HEK293 (cell line): ENCODE measurements at regions not wholly inside any gene's neighbourhood (a gene's known extent, or its start where the extent isn't known, plus 50 kb on each side); places are given as distances from the start of the nearest gene placed in this dataset.

Source experiments
- ATF2 ChIP-seq: fragments of 450-650 bp; formaldehyde crosslinking; IDR thresholded peaks from 2 replicates; pipeline ENCODE4 v1.5.1; 2016; ENCODE audit warnings: missing biosample characterization, missing genetic modification characterization, low read depth
- CTCF ChIP-seq: fragments of 450-650 bp; formaldehyde crosslinking; IDR thresholded peaks from 2 replicates; pipeline ENCODE4 v1.5.1; 2016; ENCODE audit warnings: missing biosample characterization, missing genetic modification characterization
- HIC1 ChIP-seq: fragments of 450-650 bp; formaldehyde crosslinking; IDR thresholded peaks from 2 replicates; pipeline ENCODE4 v1.5.1; 2016; ENCODE audit warnings: missing biosample characterization, missing genetic modification characterization
- HOXC10 ChIP-seq: sonication (generic); formaldehyde crosslinking; IDR thresholded peaks from 2 replicates; pipeline ENCODE4 v1.8.1; 2023; ENCODE audit warnings: mild to moderate bottlenecking, missing genetic modification reagents
- INSM2 ChIP-seq: fragments of 450-650 bp; formaldehyde crosslinking; IDR thresholded peaks from 2 replicates; pipeline ENCODE4 v1.5.1; 2016; ENCODE audit warnings: missing biosample characterization, missing genetic modification characterization
- KLF10 ChIP-seq: fragments of 450-650 bp; IDR thresholded peaks from 2 replicates; pipeline ENCODE4 v1.5.1; 2018; ENCODE audit warnings: missing biosample characterization, mild to moderate bottlenecking, missing genetic modification characterization
- MYNN ChIP-seq: fragments of 450-650 bp; formaldehyde crosslinking; IDR thresholded peaks from 2 replicates; pipeline ENCODE4 v1.5.1; 2016; ENCODE audit warnings: missing biosample characterization, missing genetic modification characterization, borderline replicate concordance
- REST ChIP-seq: fragments of 450-650 bp; formaldehyde crosslinking; IDR thresholded peaks from 2 replicates; pipeline ENCODE4 v1.5.1; 2016; ENCODE audit warnings: missing biosample characterization, missing genetic modification characterization
- YY1 ChIP-seq: fragments of 450-650 bp; formaldehyde crosslinking; IDR thresholded peaks from 2 replicates; pipeline ENCODE4 v1.5.1; 2018; ENCODE audit warnings: missing biosample characterization, missing genetic modification characterization
- ZNF138 ChIP-seq: fragments of 450-650 bp; formaldehyde crosslinking; IDR thresholded peaks from 2 replicates; pipeline ENCODE4 v1.5.1; 2016; ENCODE audit warnings: missing biosample characterization, missing genetic modification characterization, borderline replicate concordance
- ZNF274 ChIP-seq, 2 experiments: fragments of 200-500 bp in 1 of 2; fragments of 450-650 bp in 1 of 2; sonication (Bioruptor generic) in 1 of 2; formaldehyde crosslinking in 1 of 2; IDR thresholded peaks; 2 replicates each; pipeline versions ENCODE4 v1.5.1 to v1.6.1; 2014 to 2016; ENCODE audit warnings: borderline replicate concordance in 1 of 2, inconsistent platforms in 1 of 2, low read length in 1 of 2, missing biosample characterization in 1 of 2, missing genetic modification characterization in 1 of 2
- ZNF341 ChIP-seq: fragments of 450-650 bp; formaldehyde crosslinking; IDR thresholded peaks from 2 replicates; pipeline ENCODE4; 2016; ENCODE audit warnings: low read depth, missing biosample characterization, missing genetic modification characterization
- ZNF449 ChIP-seq: fragments of 450-650 bp; formaldehyde crosslinking; IDR thresholded peaks from 2 replicates; pipeline ENCODE4 v1.5.1; 2017; ENCODE audit warnings: missing biosample characterization, mild to moderate bottlenecking, missing genetic modification characterization, moderate library complexity
- ZNF768 ChIP-seq: fragments of 450-650 bp; formaldehyde crosslinking; IDR thresholded peaks from 2 replicates; pipeline ENCODE4 v1.5.1; 2018; ENCODE audit warnings: missing biosample characterization, mild to moderate bottlenecking, missing genetic modification characterization

GRCh38 chr21:20419772-20420171, 578.4 kb upstream of the NCAM2 start:
- no peak for TF ChIP-seq INSM2 (tag by site-specific recombination)
- TF ChIP-seq ZNF768 (tag by site-specific recombination): no peak
- TF ChIP-seq CTCF (tag by site-specific recombination): no peak
- TF ChIP-seq ZNF341 (tag by site-specific recombination): no peak
- TF ChIP-seq ZNF274 (IDR thresholded peaks at IDR 0.05; ENCODE audit: low read length): no peak
- no peak for TF ChIP-seq ZNF274 (tag by site-specific recombination; IDR thresholded peaks at IDR 0.05; ENCODE audit: borderline replicate concordance)
- no peak for TF ChIP-seq MYNN
- TF ChIP-seq ATF2 (tag by site-specific recombination): no peak
- TF ChIP-seq HOXC10 (CRISPR knock-in tag): no peak
- no peak for TF ChIP-seq ZNF138 (tag by site-specific recombination)
- no peak for TF ChIP-seq HIC1
- TF ChIP-seq REST (tag by site-specific recombination): no peak
- no peak for TF ChIP-seq KLF10 (tag by site-specific recombination)
- no peak for TF ChIP-seq YY1
- no peak for TF ChIP-seq ZNF449 (tag by site-specific recombination)
